GM12873 (cell line): ENCODE measurements at regions not wholly inside any gene's neighbourhood (a gene's known extent, or its start where the extent isn't known, plus 50 kb on each side); places are given as distances from the start of the nearest gene placed in this dataset.

Experiments used
- TF ChIP-seq, protein P1 (sequence below): IDR thresholded peaks from 2 replicates; pipeline ENCODE4 v1.5.1; 2012; ENCODE audit warnings: low read depth, mild to moderate bottlenecking, moderate library complexity, low read length, control low read depth; ENCODE audit not compliant: insufficient read depth; ENCODE audit errors: missing control alignments

DNA sequence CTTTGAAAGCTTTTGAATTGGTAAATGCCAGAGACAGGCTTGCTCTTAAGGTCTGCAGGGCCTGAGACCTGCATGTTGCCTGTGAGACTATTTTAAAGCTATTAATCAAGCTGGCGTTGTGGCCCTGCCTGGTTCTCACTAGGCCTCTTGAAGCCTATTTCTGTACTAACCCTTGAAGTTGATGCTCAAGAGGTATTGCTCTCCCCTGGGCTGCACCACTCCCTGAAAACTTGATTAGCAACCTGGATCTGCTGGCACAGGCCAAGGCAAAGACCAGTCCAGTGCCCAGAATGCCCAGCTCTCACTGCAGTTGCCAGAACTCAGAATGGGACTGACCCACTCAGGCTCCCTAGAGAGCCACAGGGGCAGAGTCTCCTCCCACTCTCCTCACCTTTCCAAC is 220.0 kb upstream of the MEOX2 start:
- TF ChIP-seq, protein P1, sequence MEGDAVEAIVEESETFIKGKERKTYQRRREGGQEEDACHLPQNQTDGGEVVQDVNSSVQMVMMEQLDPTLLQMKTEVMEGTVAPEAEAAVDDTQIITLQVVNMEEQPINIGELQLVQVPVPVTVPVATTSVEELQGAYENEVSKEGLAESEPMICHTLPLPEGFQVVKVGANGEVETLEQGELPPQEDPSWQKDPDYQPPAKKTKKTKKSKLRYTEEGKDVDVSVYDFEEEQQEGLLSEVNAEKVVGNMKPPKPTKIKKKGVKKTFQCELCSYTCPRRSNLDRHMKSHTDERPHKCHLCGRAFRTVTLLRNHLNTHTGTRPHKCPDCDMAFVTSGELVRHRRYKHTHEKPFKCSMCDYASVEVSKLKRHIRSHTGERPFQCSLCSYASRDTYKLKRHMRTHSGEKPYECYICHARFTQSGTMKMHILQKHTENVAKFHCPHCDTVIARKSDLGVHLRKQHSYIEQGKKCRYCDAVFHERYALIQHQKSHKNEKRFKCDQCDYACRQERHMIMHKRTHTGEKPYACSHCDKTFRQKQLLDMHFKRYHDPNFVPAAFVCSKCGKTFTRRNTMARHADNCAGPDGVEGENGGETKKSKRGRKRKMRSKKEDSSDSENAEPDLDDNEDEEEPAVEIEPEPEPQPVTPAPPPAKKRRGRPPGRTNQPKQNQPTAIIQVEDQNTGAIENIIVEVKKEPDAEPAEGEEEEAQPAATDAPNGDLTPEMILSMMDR, result no peak

DNA sequence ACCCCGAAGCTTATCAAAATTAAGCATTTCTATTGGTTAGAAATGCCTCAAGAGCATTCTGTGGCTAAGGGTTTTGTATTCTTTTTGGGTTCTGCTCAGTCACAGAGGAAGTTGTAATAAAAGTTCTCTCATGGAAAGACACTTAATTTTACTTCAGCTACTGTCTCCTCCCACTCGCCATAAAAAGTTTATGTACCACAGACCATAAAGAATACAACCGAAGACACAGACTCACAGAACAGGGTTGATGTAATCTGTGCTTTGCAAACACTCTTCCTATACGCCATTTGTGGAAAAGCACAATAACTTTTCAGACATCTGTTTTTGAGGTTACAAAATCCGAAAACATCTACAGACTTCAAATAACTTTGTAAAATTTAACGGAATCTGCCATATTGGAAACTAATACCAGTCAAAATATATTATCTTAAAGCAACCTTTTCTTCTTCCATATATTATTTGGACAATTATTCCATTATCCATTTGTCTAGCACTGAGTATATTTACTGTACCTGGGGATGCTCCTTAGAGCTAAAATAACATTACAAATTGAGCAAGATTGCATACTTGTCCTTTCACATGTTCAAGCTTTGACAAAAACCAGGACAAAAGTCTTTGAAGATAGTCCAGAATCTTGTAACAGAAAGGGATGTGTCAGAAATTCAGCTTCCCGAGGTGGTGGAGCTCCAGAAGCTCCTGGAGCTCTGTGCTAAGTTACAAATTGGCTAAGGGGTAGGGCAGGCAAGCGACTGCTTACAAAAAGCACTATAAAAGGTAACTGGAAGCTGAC is 219.0 kb upstream of the MEOX2 start:
- TF ChIP-seq, protein P1, result no peak

DNA sequence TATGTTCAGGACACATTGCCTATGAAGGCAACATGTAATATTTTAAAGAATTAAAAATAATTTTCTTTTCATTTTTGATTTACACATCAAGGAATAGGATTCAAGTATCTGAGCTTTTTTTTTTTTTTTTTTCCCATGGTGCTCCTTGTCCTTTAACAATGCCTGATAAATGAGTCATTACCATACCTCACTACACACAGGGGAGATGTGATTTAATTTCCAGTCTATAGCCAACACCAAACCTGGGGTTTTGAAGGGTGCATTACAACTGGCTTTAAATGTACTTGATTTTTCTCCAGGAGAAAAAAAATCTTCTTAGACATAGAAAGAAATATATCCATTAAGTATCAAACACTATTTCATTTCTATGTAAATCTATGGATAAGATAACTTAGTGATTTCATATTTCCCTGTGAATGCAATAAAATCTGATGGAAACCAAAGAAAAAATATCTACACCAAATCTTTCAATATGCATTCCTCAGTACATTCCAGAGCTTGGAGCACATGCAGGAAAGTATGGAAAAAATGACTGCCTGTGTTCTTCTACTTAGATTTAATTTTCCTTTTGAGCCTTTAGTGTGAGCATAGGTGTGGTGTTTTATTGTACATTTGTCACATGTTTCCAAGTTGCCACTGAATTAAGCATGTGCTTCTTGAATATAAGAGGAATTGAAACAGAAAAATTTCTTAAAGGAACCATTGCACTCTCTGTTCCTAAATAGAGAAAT is 204.8 kb upstream of the MEOX2 start:
- TF ChIP-seq, protein P1, result no peak

DNA sequence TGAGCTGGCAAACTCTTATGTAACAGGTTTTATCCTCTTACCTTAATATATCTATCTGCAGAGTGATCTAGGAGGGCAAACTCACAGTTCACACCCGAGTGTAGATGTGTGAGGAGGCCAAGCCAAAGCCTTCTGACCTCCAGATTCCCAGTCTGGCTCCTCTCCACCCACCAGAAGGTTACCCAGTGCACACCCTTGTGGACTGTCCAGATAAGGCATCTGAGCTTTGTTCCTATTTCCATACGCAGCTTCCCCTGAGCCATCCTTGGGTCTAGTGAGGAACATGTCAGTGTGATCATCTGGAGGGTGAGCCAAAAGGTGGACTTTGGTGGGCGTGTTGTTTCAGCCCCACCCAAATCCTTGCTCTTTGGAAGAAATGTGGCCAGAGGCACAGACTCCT is 203.0 kb upstream of the MEOX2 start:
- TF ChIP-seq, protein P1, result no peak

DNA sequence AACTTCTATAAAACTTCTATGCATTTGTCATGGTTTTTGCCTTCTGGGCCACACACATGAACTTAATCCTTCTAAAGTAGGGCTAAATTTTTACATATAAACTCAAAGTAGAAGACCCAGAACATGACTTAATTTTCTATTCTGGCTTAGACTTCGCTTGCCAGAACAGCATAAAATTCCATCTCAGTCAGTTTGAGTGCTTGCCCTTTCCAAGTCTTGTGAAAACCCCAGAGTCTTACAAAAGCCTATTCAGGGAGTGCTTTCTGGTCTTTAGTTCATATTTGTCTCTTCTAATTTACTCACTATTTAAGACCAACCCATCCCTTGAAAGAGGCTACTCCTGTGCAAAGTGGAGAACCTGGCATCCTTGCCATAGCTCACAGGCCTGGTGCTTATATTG is 201.6 kb upstream of the MEOX2 start:
- TF ChIP-seq, protein P1, result no peak

DNA sequence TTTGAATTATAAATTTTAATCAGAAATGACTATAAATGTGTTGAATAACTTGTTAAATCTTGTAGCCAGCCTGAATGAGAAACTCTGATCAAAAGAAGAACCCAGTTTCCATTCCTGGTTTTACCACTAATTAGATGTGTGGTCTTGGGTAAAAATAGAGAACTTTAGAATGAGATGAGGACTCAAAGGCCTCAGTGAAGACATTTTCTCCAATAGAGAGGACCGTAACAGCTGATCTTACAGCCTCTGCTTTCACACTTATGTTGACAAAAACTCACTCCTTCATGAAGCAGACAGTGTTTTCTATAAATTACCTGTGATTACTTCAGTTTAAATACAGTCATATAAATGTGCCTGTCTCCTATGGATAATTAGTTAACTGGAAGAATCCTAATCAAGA is 200.1 kb upstream of the MEOX2 start:
- TF ChIP-seq, protein P1, result no peak

DNA sequence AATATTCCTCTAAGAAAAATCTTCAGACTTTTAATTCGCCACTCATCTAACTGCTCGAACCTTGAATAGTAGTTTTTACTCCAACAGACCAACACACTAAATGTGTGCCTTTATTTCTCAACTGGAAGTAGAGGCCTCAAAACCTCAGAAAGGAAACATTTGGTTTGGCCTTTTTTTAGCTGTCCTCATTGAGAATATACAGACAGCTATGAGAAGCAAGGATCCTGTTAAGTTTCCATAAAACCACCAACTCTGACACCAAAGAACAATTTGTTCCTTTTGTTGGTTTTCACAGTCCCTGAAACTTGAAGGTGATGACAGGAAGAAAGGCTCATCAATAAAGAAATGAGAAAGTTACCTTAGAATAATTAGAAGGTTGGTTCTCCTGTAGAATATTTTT is 199.2 kb upstream of the MEOX2 start:
- TF ChIP-seq, protein P1, result no peak
